ENCODE measurements at regions not wholly inside any gene's neighbourhood (a gene's known extent, or its start where the extent isn't known, plus 50 kb on each side); places are given as distances from the start of the nearest gene placed in this dataset.
"Not testable (repeated sequence)": the region's sequence is repeated elsewhere in the genome, so short reads cannot be mapped to it uniquely, and the experiment has no call there.

- DNase-seq, result not testable (repeated sequence)
Measured at GRCh38 chr1:817071-817599, 106.6 kb upstream of the SAMD11 start.

GRCh38 chr1:817658-818617 lies 105.8 kb upstream of the SAMD11 start:
- DNase-seq, result not testable (repeated sequence)

- no peak for DNase-seq
Measured at GRCh38 chr1:818618-819291, 105.0 kb upstream of the SAMD11 start.

GRCh38 chr1:820962-821361 lies 102.8 kb upstream of the SAMD11 start:
- DNase-seq, result no peak

- DNase-seq, result not testable (repeated sequence)
Measured at GRCh38 chr1:826808-827207, 96.9 kb upstream of the SAMD11 start.

GRCh38 chr1:827211-828063 lies 96.3 kb upstream of the SAMD11 start:
- DNase-seq, result peak; percentile 98

GRCh38 chr1:829324-829723 lies 94.4 kb upstream of the SAMD11 start:
- not testable (repeated sequence) for DNase-seq

GRCh38 chr1:829932-830331 lies 93.8 kb upstream of the SAMD11 start:
- DNase-seq, result not testable (repeated sequence)

GRCh38 chr1:830750-831149 lies 93.0 kb upstream of the SAMD11 start:
- not testable (repeated sequence) for DNase-seq

- DNase-seq, result no peak
Measured at GRCh38 chr1:831522-831921, 92.2 kb upstream of the SAMD11 start.

- DNase-seq, result no peak
Measured at GRCh38 chr1:832136-832535, 91.6 kb upstream of the SAMD11 start.

- not testable (repeated sequence) for DNase-seq
Measured at GRCh38 chr1:833226-833625, 90.5 kb upstream of the SAMD11 start.

- not testable (repeated sequence) for DNase-seq
Measured at GRCh38 chr1:835509-835908, 88.2 kb upstream of the SAMD11 start.

GRCh38 chr1:837601-838000 lies 86.1 kb upstream of the SAMD11 start:
- DNase-seq, result not testable (repeated sequence)

- DNase-seq, result not testable (repeated sequence)
Measured at GRCh38 chr1:838291-838690, 85.4 kb upstream of the SAMD11 start.

- not testable (repeated sequence) for DNase-seq
Measured at GRCh38 chr1:840592-840991, 83.1 kb upstream of the SAMD11 start.

GRCh38 chr1:841671-842425 lies 81.9 kb upstream of the SAMD11 start:
- not testable (repeated sequence) for DNase-seq

- not testable (repeated sequence) for DNase-seq
Measured at GRCh38 chr1:842799-843198, 80.9 kb upstream of the SAMD11 start.

- DNase-seq, result not testable (repeated sequence)
Measured at GRCh38 chr1:843946-844345, 79.8 kb upstream of the SAMD11 start.

- DNase-seq, result peak; percentile 19
Measured at GRCh38 chr1:844472-845026, 79.2 kb upstream of the SAMD11 start.

GRCh38 chr1:845641-846040 lies 78.1 kb upstream of the SAMD11 start:
- not testable (repeated sequence) for DNase-seq

All from stimulated activated CD4-positive, alpha-beta T cell treated with anti-CD3 and anti-CD28 coated beads, Interleukin-4, amount 100 ng/mL, for 1 hour (primary cell).